Keratinocyte (primary cell): ENCODE measurements at regions not wholly inside any gene's neighbourhood (a gene's known extent, or its start where the extent isn't known, plus 50 kb on each side); places are given as distances from the start of the nearest gene placed in this dataset.

Source experiments
- EZH2 ChIP-seq: IDR thresholded peaks from one replicate; pipeline ENCODE4 v1.6.1; 2012; ENCODE audit warnings: inconsistent platforms, mild to moderate bottlenecking, low read length, moderate library complexity
- TF ChIP-seq, protein P1 (sequence below), 3 experiments: IDR thresholded peaks in 1 of 3; conservative IDR thresholded peaks in 1 of 3; optimal IDR thresholded peaks in 1 of 3; 2 replicates in 2 of 3; 3 replicates in 1 of 3; pipeline versions ENCODE3 to v1.5.1; 2011; ENCODE audit warnings: low read length in 3 of 3, mild to moderate bottlenecking in 3 of 3, moderate library complexity in 2 of 3, control low read depth in 1 of 3, inconsistent platforms in 1 of 3; ENCODE audit not compliant: insufficient read depth in 2 of 3; ENCODE audit errors: extremely low read depth in 1 of 3

DNA sequence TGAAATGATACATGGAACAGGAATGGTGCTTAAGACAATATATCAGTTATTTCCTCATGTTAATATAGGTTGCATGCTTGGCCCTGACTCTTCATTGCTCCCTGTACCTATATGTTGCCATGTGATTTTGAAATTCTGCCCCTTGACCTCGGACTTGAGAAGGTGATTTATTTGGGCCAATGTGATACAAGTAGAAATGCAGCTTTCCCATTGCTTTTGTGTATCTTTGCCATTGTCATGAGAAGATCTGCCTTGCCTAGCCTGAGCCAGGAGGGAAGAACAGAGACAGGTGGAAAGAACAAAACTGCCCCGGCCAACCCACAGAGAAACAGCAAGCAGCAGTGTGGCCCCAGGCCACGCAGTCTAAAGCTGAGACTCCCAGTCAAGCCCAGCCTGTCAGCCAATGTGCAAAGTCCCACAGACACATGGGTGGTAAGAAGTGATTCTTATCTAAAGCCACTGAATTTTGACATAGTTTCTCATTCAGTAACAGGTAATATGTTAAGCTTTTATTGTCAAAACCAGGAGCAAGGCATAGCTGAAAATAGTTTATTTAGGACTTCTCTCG is 245.7 kb upstream of the RND3 start:
- TF ChIP-seq, protein P1, sequence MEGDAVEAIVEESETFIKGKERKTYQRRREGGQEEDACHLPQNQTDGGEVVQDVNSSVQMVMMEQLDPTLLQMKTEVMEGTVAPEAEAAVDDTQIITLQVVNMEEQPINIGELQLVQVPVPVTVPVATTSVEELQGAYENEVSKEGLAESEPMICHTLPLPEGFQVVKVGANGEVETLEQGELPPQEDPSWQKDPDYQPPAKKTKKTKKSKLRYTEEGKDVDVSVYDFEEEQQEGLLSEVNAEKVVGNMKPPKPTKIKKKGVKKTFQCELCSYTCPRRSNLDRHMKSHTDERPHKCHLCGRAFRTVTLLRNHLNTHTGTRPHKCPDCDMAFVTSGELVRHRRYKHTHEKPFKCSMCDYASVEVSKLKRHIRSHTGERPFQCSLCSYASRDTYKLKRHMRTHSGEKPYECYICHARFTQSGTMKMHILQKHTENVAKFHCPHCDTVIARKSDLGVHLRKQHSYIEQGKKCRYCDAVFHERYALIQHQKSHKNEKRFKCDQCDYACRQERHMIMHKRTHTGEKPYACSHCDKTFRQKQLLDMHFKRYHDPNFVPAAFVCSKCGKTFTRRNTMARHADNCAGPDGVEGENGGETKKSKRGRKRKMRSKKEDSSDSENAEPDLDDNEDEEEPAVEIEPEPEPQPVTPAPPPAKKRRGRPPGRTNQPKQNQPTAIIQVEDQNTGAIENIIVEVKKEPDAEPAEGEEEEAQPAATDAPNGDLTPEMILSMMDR (optimal IDR thresholded peaks at IDR 0.05 in 1 of 3, IDR thresholded peaks at IDR 0.05 in 1 of 3, conservative IDR thresholded peaks at IDR 0.05 in 1 of 3; ENCODE audit: extremely low read depth in 1 of 3, insufficient read depth in 2 of 3, low read length in 3 of 3), result no peak
- TF ChIP-seq EZH2, result no peak
